GM12873 (cell line): ENCODE measurements at regions not wholly inside any gene's neighbourhood (a gene's known extent, or its start where the extent isn't known, plus 50 kb on each side); places are given as distances from the start of the nearest gene placed in this dataset.

ENCODE experiments used
- TF ChIP-seq, protein P1 (sequence below): IDR thresholded peaks from 2 replicates; pipeline ENCODE4 v1.5.1; 2012; ENCODE audit warnings: low read depth, mild to moderate bottlenecking, moderate library complexity, low read length, control low read depth; ENCODE audit not compliant: insufficient read depth; ENCODE audit errors: missing control alignments

GRCh38 chr10:120121768-120122167 is 229.2 kb downstream of the SEC23IP start:
- TF ChIP-seq, protein P1, sequence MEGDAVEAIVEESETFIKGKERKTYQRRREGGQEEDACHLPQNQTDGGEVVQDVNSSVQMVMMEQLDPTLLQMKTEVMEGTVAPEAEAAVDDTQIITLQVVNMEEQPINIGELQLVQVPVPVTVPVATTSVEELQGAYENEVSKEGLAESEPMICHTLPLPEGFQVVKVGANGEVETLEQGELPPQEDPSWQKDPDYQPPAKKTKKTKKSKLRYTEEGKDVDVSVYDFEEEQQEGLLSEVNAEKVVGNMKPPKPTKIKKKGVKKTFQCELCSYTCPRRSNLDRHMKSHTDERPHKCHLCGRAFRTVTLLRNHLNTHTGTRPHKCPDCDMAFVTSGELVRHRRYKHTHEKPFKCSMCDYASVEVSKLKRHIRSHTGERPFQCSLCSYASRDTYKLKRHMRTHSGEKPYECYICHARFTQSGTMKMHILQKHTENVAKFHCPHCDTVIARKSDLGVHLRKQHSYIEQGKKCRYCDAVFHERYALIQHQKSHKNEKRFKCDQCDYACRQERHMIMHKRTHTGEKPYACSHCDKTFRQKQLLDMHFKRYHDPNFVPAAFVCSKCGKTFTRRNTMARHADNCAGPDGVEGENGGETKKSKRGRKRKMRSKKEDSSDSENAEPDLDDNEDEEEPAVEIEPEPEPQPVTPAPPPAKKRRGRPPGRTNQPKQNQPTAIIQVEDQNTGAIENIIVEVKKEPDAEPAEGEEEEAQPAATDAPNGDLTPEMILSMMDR: no peak

GRCh38 chr10:120131183-120131582 is 238.7 kb downstream of the SEC23IP start:
- TF ChIP-seq, protein P1: no peak

DNA sequence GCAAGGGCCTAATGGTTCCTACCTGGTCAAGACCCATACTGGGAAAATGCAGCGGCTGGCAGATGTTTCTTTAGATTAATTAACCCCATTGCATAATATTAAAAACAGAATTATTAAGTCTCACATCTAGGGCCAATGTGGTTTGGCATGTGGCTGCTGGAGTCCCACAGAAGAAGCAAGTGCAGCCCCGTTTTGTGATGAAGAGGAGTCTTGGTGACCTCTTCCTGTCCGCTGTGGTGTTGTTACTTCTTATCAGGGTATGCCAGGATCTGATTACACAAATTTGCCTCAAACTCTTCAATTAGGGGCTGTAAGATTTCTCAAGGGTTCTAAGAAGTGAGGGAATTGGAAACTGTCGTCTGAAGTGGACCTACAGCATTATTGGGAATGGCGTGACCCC is 240.3 kb downstream of the SEC23IP start:
- TF ChIP-seq, protein P1: no peak

DNA sequence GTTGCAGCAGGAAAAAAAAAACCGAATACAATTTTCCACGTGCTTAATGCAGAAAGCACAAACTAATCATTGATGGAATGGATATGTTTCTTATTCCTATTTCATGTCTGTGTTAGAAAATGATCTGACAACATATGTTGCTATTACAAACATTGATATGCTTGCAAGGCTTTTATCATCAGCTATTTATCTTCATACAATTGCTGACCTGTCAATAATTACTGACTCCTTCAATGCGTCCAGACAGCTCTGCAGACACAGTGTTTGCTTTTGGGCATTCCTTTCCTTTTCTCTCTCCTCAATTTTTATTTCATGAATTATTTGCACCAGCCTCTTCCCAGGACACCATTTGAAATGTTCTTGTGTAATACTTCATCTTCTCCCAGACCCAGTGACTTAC is 246.2 kb downstream of the SEC23IP start:
- TF ChIP-seq, protein P1: no peak

GRCh38 chr10:120145107-120145506 is 252.6 kb downstream of the SEC23IP start:
- TF ChIP-seq, protein P1: no peak

DNA sequence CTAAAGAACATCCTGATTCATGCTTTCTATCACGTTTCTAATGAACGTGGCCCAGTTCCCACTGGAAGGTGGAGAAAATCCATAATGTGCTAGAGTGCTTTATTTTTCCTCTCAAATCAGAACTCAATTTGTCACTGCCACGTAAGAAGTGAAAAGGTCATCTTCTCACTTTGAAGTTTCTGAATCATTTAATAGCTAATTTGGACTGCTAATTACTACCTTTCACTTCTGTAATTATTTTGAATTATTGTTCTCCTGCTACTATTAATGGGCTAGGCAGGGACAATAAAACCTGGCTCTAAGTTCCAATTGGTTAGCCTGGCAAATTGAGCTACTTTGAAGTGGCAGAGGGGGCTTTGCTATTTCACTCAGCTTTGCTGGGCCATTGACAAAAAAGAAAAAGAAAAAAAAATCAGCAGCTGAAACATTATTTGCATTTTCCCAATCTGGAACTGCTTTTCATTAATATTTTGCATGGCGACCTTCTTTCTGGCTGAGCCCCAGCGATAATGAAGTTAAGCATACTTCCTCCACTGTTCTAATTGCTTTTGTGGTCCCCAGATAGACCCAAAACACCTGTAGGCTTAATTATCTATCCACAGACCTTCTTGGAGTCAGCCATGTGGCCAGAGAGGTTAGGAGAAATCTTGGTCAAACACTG is 264.2 kb downstream of the SEC23IP start:
- TF ChIP-seq, protein P1: no peak

- TF ChIP-seq, protein P1: no peak
Measured at GRCh38 chr10:120161111-120161510, 268.6 kb downstream of the SEC23IP start.

DNA sequence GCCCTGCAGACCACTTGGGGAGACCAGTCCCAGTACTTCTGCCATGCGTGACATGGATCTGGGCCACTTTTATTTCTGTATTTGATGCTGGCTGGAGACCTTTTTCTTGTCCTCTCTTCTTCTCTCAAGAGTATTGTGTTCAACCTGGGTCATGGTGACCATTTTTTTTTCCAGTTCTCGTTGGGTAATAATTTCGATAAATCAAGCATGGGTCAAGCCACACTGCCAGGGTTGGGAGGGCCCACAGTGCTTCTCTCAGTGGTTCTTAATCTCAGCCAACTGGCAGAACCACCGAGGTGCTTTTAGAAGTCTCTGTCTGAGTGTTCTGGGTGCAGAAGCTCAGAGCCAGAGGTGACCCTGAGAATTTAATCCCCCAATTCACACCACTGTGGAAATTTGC is 269.9 kb downstream of the SEC23IP start:
- TF ChIP-seq, protein P1: no peak
